Endothelial cell of umbilical vein (primary cell): ENCODE measurements at regions not wholly inside any gene's neighbourhood (a gene's known extent, or its start where the extent isn't known, plus 50 kb on each side); places are given as distances from the start of the nearest gene placed in this dataset.

Source experiments
- BruUV-seq: library from RNA; stranded (reverse); fragments of 400-500 nt; replicated peaks from 2 replicates; lab custom pipeline; 2021; lab: Mats Ljungman, UMichigan
- CTCF ChIA-PET: fragments of 300-600, 350-600 bp; sonication (Branson Sonifier 250); formaldehyde crosslinking; loops from one replicate; lab custom pipeline; 2021; ENCODE audit warnings: antibody characterized with exemption, inconsistent platforms; lab: Charles Lee
- POLR2A ChIA-PET: fragments of 300-600, 350-600 bp; sonication (Branson Sonifier 250); formaldehyde crosslinking; loops from one replicate; lab custom pipeline; 2021; ENCODE audit warnings: antibody characterized with exemption, inconsistent platforms; lab: Charles Lee
- DNase-seq: peaks from one replicate; pipeline ENCODE4 v3.0.0-alpha.2; 2011; ENCODE audit warnings: low read depth, low spot score
- FAIRE-seq: peaks from 2 replicates; lab custom pipeline; 2011; peaks lifted over from hg19 to GRCh38; lab: Jason Lieb, UNC
- H2AFZ ChIP-seq: 2 replicates; pipeline ENCODE4 v1.6.0; 2012; ENCODE audit warnings: low read depth, low read length, control low read depth, inconsistent platforms
- H3K27ac ChIP-seq: 2 replicates; pipeline ENCODE4 v1.5.1; 2011; ENCODE audit warnings: low read depth, mild to moderate bottlenecking, control low read depth, low read length, moderate library complexity; ENCODE audit not compliant: insufficient read depth
- H3K27me3 ChIP-seq, 2 experiments: 2 replicates each; pipeline versions ENCODE4 v1.6.0 to v1.6.1; 2011; ENCODE audit warnings: low read length in 2 of 2, mixed read lengths in 1 of 2; ENCODE audit not compliant: control insufficient read depth in 2 of 2, insufficient read depth in 2 of 2
- H3K36me3 ChIP-seq, 2 experiments: 2 replicates in 1 of 2; 3 replicates in 1 of 2; pipeline ENCODE4 v1.5.1; 2011; ENCODE audit warnings: low read length in 2 of 2, mild to moderate bottlenecking in 1 of 2, moderate library complexity in 1 of 2; ENCODE audit not compliant: control insufficient read depth in 2 of 2, insufficient read depth in 2 of 2; ENCODE audit errors: extremely low read depth in 1 of 2
- H3K4me1 ChIP-seq: 3 replicates; pipeline ENCODE4 v1.5.1; 2011; ENCODE audit warnings: mild to moderate bottlenecking, low read length; ENCODE audit not compliant: control insufficient read depth, insufficient read depth; ENCODE audit errors: extremely low read depth
- H3K4me2 ChIP-seq: 2 replicates; pipeline ENCODE4 v1.6.1; 2011; ENCODE audit warnings: low read length, control low read depth, mixed read lengths; ENCODE audit not compliant: insufficient read depth
- H3K4me3 ChIP-seq, 3 experiments: fragments of 200-600 bp in 1 of 3; sonication (generic), shearing (Covaris generic) in 1 of 3; replicated peaks in 1 of 3; 2 replicates each; pipeline ENCODE4 v1.5.1; 2011 to 2016; ENCODE audit warnings: control low read depth in 3 of 3, low read length in 3 of 3, mild to moderate bottlenecking in 2 of 3, inconsistent platforms in 1 of 3, low read depth in 1 of 3, moderate library complexity in 1 of 3; ENCODE audit not compliant: insufficient read depth in 1 of 3
- H3K79me2 ChIP-seq: 2 replicates; pipeline ENCODE4 v1.6.0; 2012; ENCODE audit warnings: low read length, inconsistent platforms; ENCODE audit not compliant: control insufficient read depth, insufficient read depth
- H3K9ac ChIP-seq: replicated peaks from 2 replicates; pipeline ENCODE3; 2011; ENCODE audit warnings: low read length, control low read depth; ENCODE audit not compliant: insufficient read depth; ENCODE audit errors: extremely low read depth
- H3K9me1 ChIP-seq: replicated peaks from 3 replicates; pipeline ENCODE4 v1.6.0; 2011; ENCODE audit warnings: mild to moderate bottlenecking, low read length; ENCODE audit not compliant: control insufficient read depth, insufficient read depth; ENCODE audit errors: extremely low read depth
- H3K9me3 ChIP-seq: replicated peaks from 2 replicates; pipeline ENCODE4 v1.5.1; 2012; ENCODE audit warnings: low read length, inconsistent platforms; ENCODE audit not compliant: control insufficient read depth, insufficient read depth
- H4K20me1 ChIP-seq: replicated peaks from 2 replicates; pipeline ENCODE3; 2011; ENCODE audit warnings: mild to moderate bottlenecking, low read length; ENCODE audit not compliant: control insufficient read depth, insufficient read depth; ENCODE audit errors: extremely low read depth
- CTCF ChIP-seq, 2 donors: IDR thresholded peaks; 1 replicate in 1 of 2; 2 replicates in 1 of 2; pipeline ENCODE4 v1.5.1; 2011; ENCODE audit warnings: low read length in 2 of 2, mild to moderate bottlenecking in 2 of 2, moderate library complexity in 2 of 2, control low read depth in 1 of 2, inconsistent platforms in 1 of 2, low read depth in 1 of 2; ENCODE audit not compliant: insufficient read depth in 1 of 2; ENCODE audit errors: extremely low read depth in 1 of 2
- EZH2 ChIP-seq: IDR thresholded peaks from 2 replicates; pipeline ENCODE4 v1.6.1; 2012; ENCODE audit warnings: borderline replicate concordance, low read depth, mild to moderate bottlenecking, moderate library complexity, low read length, inconsistent platforms; ENCODE audit not compliant: severe bottlenecking
- FOS ChIP-seq: IDR thresholded peaks from 2 replicates; pipeline ENCODE4 v1.6.1; 2011; ENCODE audit warnings: mild to moderate bottlenecking, low read length, moderate library complexity, borderline replicate concordance; ENCODE audit not compliant: insufficient read depth
- GATA2 ChIP-seq: IDR thresholded peaks from 2 replicates; pipeline ENCODE4 v1.7.0; 2011; ENCODE audit warnings: low read depth, mild to moderate bottlenecking, moderate library complexity, mixed read lengths, low read length; ENCODE audit not compliant: insufficient read length, insufficient read depth
- JUN ChIP-seq: IDR thresholded peaks from 2 replicates; pipeline ENCODE4 v1.6.1; 2011; ENCODE audit warnings: borderline replicate concordance, low read depth; ENCODE audit not compliant: insufficient read length, insufficient read depth
- MAX ChIP-seq: IDR thresholded peaks from 2 replicates; pipeline ENCODE4 v1.6.1; 2011; ENCODE audit not compliant: insufficient read depth, insufficient read length
- MYC ChIP-seq: IDR thresholded peaks from one replicate; pipeline ENCODE4 v1.6.1; 2011; ENCODE audit warnings: mild to moderate bottlenecking, low read depth, low read length
- POLR2A ChIP-seq: IDR thresholded peaks from 2 replicates; pipeline ENCODE4 v1.6.1; 2012; ENCODE audit warnings: low read depth, mild to moderate bottlenecking, control low read depth, low read length
- POLR2AphosphoS5 ChIP-seq: IDR thresholded peaks from 2 replicates; pipeline ENCODE4 v1.6.1; 2012; ENCODE audit warnings: low read depth, mild to moderate bottlenecking, control low read depth, low read length, moderate library complexity; ENCODE audit not compliant: insufficient read depth
- dilution Hi-C: fragments of 300-500 bp; cut with MboI; formaldehyde crosslinking; loops from one replicate; pipeline ENCODE4 v1.15.0; 2019; ENCODE audit warnings: low sequenced_read_pairs; ENCODE audit not compliant: extremely low pct_ligation_motif_present
- intact Hi-C: fragments of 100-400 bp; cut with micrococcal nuclease; formaldehyde crosslinking; loops from one replicate; pipeline ENCODE4 v1.10.0; 2022

- FAIRE-seq, result no peak
- no peaks in the 10 kb centered on the region for H3K9me1 ChIP-seq
- H3K4me1 ChIP-seq, result peaks cover 14% of the 10 kb centered on the region
- H3K4me3 ChIP-seq, result no peak overlapping the region
- intact Hi-C loops, result loop anchor here (10.0 kb wide), 1 partner anchor 626 kb away; the partner anchor contains the start of gene DIAPH3
- no peaks in the 10 kb centered on the region for H3K9me3 ChIP-seq
- H3K36me3 ChIP-seq, result no peaks in the 10 kb centered on the region
- no peak overlapping the region for H3K27ac ChIP-seq
- H3K9ac ChIP-seq, result no peak overlapping the region
- dilution Hi-C loops, result no loop called here
- CTCF ChIA-PET, result no interaction called here
- H2AFZ ChIP-seq, result no peak overlapping the region
- no peak overlapping the region for H3K4me2 ChIP-seq
- DNase-seq, result no peak
- no peaks in the 10 kb centered on the region for H4K20me1 ChIP-seq
- POLR2A ChIA-PET, result no interaction called here
- H3K79me2 ChIP-seq, result no peaks in the 10 kb centered on the region
- TF ChIP-seq MYC (no peak), CTCF (IDR thresholded peaks at IDR 0.05; ENCODE audit: extremely low read depth in 1 of 2, insufficient read depth in 1 of 2, low read depth in 1 of 2, low read length in 2 of 2) (no peak), FOS (no peak), POLR2A (no peak), POLR2AphosphoS5 (no peak), GATA2 (no peak), EZH2 (no peak), JUN (no peak), MAX (no peak)
- BruUV-seq, result no TSS peak
- no peaks in the 10 kb centered on the region for H3K27me3 ChIP-seq
These were observed 625.2 kb downstream of the DIAPH3 start for GRCh38 chr13:59538512-59538911.
